PFSK-1 (cell line): ENCODE measurements at regions not wholly inside any gene's neighbourhood (a gene's known extent, or its start where the extent isn't known, plus 50 kb on each side); places are given as distances from the start of the nearest gene placed in this dataset.

Experiments used
- FOXP2 ChIP-seq: optimal IDR thresholded peaks from 2 replicates; pipeline ENCODE3; 2011; ENCODE audit warnings: borderline replicate concordance, control low read depth, inconsistent platforms; ENCODE audit not compliant: insufficient read depth; ENCODE audit errors: extremely low read length, extremely low read depth
- POLR2AphosphoS5 ChIP-seq: IDR thresholded peaks from 2 replicates; pipeline ENCODE4 v1.6.1; 2012; ENCODE audit warnings: low read depth, mild to moderate bottlenecking, control low read depth, low read length, moderate library complexity
- REST ChIP-seq, 2 experiments: IDR thresholded peaks; 2 replicates each; pipeline versions ENCODE4 v1.6.1 to v1.8.0; 2011 to 2012; ENCODE audit warnings: low read depth in 2 of 2, low read length in 2 of 2, control low read depth in 1 of 2, inconsistent platforms in 1 of 2, mild to moderate bottlenecking in 1 of 2, moderate library complexity in 1 of 2; ENCODE audit not compliant: insufficient read depth in 1 of 2
- SIN3A ChIP-seq: IDR thresholded peaks from 2 replicates; pipeline ENCODE4 v1.6.1; 2012; ENCODE audit warnings: mild to moderate bottlenecking, low read length, moderate library complexity, borderline replicate concordance; ENCODE audit not compliant: insufficient read depth
- TAF1 ChIP-seq: IDR thresholded peaks from 2 replicates; pipeline ENCODE4 v1.6.1; 2012; ENCODE audit warnings: low read length, control low read depth, borderline replicate concordance; ENCODE audit not compliant: insufficient read depth

- TF ChIP-seq POLR2AphosphoS5 = no peak
- TF ChIP-seq SIN3A = no peak
- no peak for TF ChIP-seq TAF1
- TF ChIP-seq FOXP2 = no peak
- no peak for TF ChIP-seq REST (IDR thresholded peaks at IDR 0.05; ENCODE audit: insufficient read depth in 1 of 2, low read depth in 2 of 2, low read length in 2 of 2)
Observed at GRCh38 chr1:214801191-214801590, 198.2 kb downstream of the CENPF start.

- TF ChIP-seq FOXP2 = no peak
Observed at GRCh38 chr1:214808845-214809460, 206.0 kb downstream of the CENPF start.

GRCh38 chr1:214816603-214817002 lies 213.6 kb downstream of the CENPF start:
- TF ChIP-seq SIN3A (no peak), TAF1 (no peak), REST (IDR thresholded peaks at IDR 0.05; ENCODE audit: insufficient read depth in 1 of 2, low read depth in 2 of 2, low read length in 2 of 2) (no peak), POLR2AphosphoS5 (no peak), FOXP2 (no peak)

- TF ChIP-seq FOXP2 (no peak), REST (IDR thresholded peaks at IDR 0.05; ENCODE audit: insufficient read depth in 1 of 2, low read depth in 2 of 2, low read length in 2 of 2) (no peak), SIN3A (no peak)
Observed at GRCh38 chr1:214823311-214824117, 220.5 kb downstream of the CENPF start.

- TF ChIP-seq FOXP2 (no peak), SIN3A (no peak), POLR2AphosphoS5 (no peak), TAF1 (no peak), REST (IDR thresholded peaks at IDR 0.05; ENCODE audit: insufficient read depth in 1 of 2, low read depth in 2 of 2, low read length in 2 of 2) (no peak)
Observed at GRCh38 chr1:214824763-214825162, 221.8 kb downstream of the CENPF start.
